ENCODE measurements at regions not wholly inside any gene's neighbourhood (a gene's known extent, or its start where the extent isn't known, plus 50 kb on each side); places are given as distances from the start of the nearest gene placed in this dataset.

DNA sequence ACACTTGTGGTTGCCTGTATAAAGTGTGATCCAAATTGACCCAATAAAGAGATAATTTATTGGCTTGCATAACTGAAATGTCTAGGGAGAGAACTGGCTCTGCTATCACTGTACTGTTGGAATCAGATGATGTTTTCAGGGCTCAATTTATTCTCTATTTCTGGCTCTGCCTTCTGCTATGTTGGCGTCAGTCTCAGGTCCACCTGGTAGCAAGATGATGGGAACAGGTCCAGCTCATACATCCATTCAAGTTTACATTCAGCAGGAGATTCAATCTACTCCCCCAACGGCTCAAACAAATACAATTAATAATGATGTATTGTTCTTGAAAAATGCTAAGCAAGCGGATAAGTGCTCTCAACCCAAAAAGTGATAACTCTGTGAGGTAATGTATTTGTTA, 297.7 kb upstream of the SYT4 start:
- DNase-seq, result no peak

DNA sequence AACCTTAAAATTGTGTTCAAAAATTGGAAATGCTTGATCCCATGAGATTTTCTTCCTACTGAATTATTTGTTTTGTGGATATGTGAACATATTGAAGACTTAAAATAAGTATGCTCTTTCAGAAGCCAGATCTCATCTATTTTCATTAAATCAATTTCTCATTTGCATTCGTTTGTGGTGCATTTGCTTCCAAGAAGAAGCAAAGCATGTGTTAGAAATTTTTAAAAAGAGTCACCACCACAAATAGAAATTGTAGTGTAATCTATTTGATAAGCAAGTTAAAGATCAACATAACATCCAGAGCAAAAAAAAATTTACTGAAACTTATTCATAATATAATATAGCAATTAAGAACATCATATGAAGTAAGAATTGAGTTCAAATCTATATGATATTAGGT, 300.9 kb upstream of the SYT4 start:
- no peak for DNase-seq

DNA sequence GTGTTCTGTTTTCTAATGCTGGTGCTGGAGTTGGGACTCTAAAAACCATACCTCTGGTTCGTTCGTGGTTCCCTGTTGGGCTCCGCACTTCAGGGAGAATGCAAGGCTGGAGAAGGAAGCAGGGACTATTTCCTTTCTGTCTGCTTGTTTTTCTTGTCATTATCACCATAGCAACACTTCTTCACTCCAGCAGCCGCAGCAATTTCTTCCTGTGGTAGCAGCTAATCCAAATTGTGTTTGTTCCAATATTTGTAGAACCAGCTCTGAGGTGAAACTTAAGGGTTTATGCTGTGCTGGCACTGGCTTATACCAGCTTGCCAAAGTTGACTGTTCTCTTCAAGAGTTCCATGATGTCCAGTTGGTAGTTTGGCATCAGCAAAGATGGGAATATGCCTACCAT, 301.4 kb upstream of the SYT4 start:
- no peak for DNase-seq

DNA sequence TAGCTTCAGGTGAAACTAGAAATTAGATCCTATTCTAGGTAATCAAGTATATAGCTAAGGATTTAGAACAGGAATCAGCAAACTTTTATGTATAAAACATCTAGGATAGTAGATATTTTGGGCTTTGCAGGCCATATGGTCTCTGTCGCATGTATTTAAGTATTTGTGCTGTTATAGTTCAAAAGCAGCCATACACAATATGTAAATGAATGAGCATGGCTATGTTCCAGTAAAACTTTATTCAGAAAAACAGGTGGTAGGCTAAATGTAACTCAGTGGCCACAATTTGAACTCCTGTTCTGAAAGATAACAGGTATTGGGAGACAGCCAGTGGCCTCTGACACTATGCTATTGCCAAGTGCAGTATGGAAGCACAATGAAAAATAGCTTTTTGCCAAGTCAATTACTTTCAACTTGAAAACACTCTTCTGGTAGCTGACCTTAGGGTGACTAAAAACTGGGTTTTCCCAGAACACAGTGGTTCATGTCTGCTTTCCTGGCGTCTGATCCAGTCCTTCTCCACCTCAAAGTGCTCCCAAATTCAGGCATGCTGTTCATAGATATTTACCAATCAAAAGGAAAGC, 304.7 kb upstream of the SYT4 start:
- DNase-seq, result no peak

DNA sequence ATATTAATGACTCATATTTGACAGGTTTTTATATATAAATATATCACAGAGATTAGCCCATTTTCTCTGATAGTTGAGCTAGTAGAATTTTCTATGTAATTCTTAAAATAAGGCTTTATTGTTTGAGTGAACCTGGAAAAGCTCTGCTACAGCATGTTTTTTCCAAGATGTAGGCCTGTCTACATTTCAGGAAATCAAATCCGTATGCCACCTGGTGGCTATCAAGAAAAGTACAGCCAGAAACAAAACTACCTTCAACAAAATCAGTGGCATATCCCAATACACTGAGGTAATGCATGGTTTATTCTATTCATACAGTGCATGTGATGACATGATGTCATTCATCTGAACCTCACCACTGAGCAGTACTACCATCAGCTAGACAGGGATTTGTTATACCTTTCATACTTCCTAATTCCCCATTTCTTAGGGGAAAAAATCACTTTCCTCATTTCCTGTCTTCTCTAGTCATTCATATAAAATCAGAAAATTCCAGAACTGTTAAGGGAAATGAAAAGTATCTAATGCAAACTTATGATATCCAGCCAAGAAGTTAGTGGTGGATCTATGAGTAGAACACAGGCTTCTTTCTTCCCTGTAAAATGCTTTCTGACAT, 310.4 kb upstream of the SYT4 start:
- DNase-seq, result peak; percentile 9

DNA sequence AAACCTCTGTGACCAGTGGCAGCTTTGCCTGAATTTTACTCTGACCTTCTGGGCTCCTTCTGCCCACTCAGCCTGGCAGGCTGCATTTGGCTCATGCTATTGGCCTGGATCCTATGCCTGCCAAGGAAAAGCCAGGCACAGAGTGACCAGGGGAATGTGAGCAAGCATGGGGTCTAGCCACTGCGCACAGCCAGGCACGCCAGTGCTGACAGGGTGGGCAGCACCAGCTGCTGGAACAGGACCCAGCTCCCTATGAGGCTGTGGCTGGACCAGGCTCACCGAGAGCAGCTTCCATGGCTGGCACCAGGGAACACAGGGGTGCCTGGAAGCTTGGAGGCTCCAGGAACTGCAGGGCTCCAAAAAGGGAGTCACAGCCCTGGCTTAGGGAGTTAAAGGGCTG, 311.5 kb upstream of the SYT4 start:
- no peak for DNase-seq

DNA sequence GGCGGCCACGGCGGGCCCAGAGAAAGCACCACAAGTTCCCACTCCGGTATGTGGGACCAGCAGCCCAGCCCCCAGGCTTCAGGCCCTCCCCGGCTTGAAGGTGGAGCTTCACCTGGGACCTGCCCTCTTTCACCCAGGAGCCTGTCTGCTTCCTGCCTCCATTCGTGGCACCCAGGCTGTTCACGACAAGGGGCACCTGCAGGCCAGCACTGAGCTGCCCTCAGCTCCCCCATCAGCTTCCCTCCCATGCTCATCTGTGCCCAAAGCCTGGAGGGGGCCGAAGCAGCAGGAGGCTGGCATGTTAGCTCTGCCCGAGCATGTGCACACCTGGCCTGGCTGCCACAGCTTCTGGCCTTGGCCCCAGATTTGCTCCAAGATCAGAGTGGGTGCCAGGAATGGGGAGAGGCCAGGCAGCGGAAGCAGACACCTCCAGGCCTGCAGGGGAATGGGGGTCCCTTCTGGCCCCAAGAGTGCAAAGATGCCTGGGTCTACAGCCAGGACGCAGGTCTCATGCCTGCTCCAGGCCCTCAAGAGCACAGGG, 312.4 kb upstream of the SYT4 start:
- DNase-seq, result no peak

DNA sequence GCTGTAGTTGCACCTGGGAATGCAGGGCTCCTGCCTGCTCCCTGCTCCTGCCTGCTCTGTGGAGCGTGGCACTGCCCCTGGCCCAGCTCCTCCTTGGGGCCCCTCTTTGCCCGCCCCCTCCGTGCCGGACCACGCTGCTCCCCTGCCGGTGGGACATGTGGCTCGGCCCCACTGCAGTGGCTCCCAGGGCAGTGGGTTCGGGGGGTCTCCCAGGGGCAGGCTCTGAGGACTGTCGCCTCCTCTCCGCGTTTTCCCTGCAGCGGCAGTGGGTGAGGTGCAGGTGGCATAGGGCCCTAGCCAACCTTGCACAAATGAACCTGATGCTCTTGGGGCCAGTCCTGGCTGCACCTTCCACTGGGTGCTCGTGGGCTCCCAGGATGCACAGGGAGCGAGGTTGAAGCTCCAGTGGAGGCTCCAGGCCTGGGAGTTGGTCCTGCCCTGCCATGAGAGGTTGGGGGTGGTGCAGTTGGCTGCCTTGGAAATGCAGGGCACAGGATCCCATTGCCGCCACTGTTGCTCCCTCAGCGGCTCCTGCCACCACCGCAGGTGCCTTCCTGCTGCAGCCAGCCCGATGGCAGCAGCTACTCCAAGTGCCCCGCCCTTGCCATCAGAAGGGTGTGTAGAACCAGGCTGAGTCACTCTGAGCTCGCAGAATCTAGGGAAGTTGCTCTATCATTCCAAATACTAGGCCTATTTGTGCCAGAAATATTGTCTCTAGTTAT, 313.1 kb upstream of the SYT4 start:
- DNase-seq, result no peak

DNA sequence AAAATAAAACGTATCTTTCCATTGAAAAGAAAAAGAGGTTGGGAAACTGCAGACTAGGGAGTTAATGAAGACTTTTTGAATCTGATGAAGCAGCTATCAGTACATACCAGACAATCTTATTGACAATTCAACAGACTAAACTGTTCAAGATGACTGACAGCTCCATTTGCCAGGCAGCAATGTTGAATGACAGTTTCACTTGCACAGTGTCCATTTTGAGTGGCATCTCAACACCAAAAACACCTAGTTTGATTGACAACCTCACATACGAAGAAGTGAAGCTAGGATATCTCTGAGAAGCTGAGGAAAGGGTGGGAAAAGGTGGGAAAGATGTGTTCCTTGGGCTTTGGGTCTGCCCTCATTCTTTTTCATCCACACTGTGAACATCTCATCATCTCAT, 315.0 kb upstream of the SYT4 start:
- DNase-seq, result no peak

DNA sequence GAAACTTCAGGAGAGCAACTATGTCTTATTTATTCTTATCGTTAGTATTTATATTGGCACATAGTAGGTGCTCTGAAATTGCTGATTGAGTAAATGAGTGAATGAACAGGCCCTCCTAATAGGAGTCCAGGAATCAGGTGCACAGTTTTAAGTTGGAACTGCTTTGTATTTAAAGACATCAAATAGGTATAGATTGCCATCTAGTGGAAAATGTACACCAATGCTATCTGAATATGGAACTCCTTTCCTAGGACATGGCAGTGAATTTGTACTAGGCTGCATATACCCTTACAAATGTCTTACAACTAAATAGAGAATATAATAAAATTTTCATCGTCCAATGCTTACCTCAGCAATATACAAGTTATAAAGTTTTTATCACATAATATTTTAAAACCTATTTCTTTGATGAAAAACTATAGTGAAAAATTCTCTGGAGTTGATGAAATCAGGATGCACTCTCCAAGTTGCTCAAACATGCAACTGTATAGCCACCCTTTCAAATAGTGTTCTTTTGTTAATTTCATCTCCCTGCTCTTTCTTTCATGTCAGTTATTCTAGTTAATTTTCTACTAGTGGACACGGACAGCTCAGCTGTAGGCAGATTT, 318.9 kb upstream of the SYT4 start:
- DNase-seq, result no peak

DNA sequence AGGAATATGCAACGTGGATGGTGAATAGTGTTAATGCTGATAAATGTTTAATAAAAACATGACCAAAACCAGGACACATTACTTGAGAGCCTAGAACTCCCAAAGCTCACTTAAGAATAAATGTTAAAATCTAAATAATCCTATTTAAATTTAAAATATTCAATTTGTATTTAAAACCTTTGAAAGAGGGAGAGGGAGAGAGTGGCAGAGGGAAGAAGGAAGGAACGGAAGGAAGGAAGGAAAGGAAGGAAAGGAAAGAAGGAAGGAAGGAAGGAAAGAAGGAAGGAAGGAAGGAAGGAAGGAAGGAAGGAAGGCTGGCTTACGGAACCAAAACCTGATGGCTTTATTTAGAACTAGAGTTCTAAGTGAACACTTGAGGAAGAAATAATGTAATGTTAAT, 324.1 kb upstream of the SYT4 start:
- DNase-seq, result no peak

DNA sequence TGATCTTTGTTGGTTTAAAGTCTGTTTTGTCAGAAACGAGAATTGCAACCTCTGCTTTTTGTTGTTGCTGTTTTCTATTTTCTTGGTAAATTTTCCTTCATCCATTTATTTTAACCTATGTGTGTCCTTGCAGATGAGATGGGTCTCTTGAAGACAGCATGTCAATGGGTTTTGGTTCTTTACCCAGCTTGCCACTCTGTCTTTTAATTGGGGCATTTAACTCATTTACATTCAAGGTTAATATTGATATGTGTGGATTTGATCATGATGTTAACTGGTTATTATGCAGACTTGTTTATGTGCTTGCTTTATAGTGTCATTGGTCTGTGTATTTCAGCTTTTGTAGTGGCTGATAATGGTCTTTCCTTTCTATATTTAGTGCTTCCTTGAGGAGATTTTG, 327.9 kb upstream of the SYT4 start:
- no peak for DNase-seq

DNA sequence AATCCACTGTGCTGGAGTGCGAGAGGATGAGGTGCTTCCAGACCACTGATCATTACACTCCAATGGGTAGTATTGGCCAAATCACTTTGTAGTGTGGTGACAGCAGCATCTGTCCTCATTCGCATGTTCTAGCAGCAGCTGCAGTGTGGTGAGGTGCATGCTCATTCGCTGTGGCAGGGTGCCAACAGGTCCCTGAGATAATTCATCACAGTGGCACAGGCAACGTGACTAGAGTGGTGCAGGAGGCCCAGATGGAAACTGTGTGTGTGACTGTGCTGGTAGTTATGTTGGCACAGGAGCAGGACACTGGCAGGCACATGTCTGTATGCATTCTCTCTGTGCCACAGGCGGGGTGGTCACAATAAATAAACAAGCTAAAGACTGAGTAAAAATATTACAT, 329.5 kb upstream of the SYT4 start:
- DNase-seq, result no peak

DNA sequence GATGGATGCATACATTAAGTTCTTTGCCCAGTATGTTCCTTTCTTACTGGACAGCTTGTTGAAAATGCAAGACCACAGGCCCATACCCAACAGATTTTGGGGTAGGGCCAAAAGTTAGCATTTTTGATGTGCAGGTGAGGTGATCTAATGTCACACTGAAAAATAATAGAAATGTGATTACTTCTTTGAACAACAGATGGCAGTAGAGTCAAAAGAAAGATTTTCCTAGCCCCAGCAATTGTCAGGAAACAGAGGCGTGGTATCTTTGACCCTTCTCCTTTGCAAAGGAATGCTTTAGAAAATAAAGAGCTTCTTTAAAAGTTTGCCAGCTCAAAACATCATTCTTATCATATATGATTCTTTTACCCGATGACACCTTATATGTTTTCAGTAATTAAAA, 343.6 kb upstream of the SYT4 start:
- DNase-seq, result peak; percentile 5

DNA sequence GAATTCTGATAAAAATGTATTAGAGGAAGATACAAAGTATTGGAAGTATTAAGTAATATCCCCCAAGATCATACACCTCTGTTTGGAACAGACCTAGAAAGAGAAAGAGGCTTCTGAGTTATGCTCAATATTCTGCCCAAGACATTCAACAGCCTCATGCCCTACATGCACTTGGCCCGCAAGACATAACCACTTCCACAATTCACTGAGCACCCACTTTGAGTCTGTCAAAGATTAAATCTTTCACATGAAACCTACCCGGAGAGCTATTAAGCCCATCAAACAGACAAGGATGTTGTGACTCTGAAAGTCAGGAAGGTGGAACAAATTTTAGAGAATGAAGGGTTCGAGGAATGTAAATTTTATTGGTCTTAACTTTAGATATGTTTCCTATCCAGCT, 344.7 kb upstream of the SYT4 start:
- no peak for DNase-seq

DNA sequence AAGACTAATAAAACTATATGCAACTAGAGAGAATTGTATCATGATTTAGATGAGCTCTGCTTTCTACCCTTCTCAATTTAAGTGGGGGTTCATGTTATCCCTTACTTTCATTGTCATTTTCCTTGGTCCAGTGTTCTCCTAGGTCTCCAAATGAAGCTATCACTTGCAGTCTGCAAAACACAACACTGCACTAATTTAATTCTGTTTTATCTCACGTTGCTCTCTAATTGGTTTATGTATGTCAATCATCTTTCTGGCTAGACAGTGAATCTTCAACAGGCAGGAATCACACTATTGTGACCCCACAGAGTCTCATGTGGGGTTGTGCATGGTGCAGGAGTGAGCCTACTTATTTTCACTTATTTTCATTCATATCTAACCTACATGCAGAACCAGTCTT, 348.3 kb upstream of the SYT4 start:
- DNase-seq, result no peak

DNA sequence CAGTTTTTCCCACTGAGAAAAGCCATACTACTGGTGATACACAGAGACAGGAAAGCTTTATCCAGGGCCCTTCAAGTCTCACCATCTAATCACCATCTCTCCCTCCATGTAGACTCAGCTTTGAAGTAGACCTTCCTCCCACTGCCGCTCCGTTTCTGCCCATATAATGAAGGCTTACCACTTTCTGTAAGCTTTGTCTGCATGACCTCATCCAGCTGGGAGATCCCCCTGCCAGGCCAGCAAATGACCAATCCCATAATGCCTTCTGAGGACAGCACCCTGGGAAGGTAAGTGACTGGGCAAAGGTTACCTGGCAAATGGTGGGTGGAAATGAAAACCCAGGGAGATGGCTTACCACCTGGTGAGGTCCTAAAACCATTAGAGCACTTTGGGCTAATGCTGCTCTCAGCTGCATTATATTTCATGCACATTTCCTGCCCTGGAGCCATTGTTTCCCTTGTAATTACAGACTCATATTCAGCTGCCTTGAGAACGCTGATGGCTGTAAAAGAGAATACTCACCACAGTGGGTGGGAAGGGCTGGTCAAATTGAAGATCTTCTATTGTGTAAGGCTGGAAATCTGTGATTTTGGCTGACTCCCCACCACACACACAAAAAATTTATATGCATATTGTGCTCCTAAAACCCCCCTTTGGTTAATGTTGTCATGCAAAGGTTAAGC, 350.7 kb upstream of the SYT4 start:
- no peak for DNase-seq

DNA sequence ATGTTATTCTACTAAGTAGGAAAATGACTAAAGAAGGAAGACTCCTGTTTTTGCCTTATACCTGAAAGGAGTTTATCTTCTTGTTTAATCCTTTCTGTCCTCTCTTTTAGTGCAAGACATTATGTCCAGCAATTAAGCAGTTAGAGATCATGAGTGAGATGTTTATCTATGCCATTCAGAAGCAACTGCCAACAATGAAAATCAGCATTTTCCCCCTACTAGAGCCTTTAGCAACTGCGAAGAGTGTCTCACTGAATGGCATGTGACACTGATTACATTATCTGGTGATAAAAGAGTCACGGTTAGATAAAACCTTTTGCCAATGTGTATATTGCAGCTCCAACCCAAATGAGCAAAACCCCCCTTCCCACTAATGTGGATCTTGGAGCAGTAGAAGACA, 357.7 kb upstream of the SYT4 start:
- no peak for DNase-seq

DNA sequence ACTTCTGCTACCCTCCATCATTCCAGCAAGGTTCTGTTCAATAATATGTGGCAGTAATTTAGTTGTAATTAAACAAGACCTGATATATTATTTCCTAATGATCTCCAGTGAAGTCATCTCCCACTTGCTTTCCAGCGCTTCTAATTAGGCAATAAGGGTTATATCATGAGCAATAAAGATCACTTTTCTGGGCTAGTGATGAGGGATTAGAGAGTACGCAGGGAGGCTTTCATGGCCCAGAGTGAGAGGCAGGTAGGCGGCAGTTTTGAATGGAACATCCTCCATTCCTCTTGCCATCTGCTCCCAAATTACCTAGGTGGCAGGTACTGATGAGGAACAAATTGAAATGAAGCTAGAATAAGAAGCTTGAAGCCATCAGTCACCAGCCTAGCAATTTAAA, 358.1 kb upstream of the SYT4 start:
- DNase-seq, result no peak

DNA sequence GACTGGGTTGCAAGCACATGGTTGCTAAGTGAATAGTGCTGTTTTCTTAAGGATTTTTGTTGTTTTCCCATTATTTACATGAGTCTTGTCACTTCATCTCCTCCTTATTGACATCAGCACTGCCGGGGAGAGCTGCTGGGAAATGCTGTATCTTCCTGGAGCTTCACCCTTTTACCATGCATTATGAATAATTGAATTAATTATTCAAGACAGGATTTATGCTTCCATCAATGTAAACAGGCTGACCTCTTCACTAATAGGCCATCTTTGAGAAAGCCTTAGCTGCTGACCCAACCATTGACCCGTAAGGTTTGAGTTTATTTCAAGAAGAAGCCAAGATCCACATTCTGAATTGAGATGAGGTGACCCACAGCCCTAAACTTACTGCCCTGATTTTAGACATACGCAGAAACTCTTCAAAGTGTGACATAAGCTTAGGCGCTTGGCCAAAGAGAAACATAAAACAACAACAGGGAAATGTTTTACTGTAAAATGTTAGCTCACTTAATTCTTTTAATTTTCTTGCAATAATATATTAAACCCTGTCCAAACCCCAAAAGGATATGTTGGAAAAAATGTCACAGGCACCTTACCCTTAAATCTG, 365.5 kb upstream of the SYT4 start:
- no peak for DNase-seq

DNA sequence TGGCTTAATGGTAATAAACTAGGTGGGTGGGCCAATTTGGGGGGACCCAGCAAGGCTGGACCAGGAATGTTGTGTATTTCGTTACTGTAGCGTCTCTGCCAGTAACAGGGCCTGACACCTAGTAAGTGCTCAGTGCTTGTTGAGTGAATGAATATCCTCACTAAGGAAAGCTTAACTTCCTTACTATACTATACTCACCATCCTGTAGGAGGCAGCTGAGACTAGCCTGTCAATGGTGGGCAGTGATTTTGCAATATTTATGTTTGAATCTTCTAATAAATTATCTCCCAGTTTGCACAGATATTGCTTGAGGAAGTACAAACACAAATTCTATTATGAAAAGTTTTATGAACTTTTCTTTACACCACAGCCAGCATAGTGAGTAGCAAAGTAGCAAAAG, 370.7 kb upstream of the SYT4 start:
- no peak for DNase-seq

DNA sequence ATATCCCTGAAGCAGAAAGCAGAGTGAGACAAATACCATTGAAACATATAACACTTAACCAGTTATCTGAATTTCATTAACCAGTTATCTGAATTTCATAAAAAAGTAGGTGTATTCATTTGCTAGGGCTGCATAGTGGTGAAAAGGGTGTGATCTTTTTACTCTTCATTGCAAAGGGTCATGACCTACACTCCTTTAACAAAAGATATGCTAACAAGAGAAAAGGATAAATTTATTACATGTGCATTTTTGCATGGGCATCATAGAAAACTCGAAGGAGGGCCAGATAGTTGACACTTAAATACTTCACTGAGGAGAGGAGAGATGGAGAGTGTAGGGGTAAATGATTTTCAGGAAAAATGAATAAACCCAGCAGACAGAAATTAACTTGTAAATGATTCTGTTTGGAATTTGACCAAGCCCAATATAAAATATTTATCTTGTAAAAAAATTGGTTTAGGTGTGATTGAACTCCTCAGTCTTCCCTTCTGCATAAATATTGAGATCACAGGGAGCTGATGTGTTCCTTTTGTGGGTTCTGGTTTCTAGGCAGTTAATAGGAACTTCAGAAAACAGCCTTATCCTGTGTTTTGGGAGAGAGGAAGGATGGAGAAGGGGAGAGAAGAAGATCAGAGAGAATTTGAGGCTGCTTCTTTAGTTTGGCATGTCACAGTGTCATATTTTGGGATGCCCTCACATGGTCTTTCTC, 372.5 kb upstream of the SYT4 start:
- DNase-seq, result no peak

Measured in CD4-positive, alpha-beta T cell treated with Interleukin-4 for 4 hours (primary cell).